Esophagus squamous epithelium (tissue), 4 donors: ENCODE measurements at regions not wholly inside any gene's neighbourhood (a gene's known extent, or its start where the extent isn't known, plus 50 kb on each side); places are given as distances from the start of the nearest gene placed in this dataset.

ENCODE experiments used
- CTCF ChIP-seq, 6 experiments: fragments of 450-650 bp in 4 of 6; fragments of 200-600 bp in 2 of 6; sonication (generic) in 2 of 6; IDR thresholded peaks; one replicate each; pipeline ENCODE4 v1.5.1; 2016 to 2019; ENCODE audit warnings: antibody characterized with exemption in 6 of 6, mild to moderate bottlenecking in 4 of 6, moderate library complexity in 4 of 6
- POLR2A ChIP-seq, 4 donors: fragments of 450-650 bp; IDR thresholded peaks; one replicate each; pipeline ENCODE4 v1.6.1; 2017; ENCODE audit warnings: antibody characterized with exemption in 4 of 4, mild to moderate bottlenecking in 4 of 4, moderate library complexity in 3 of 4

DNA sequence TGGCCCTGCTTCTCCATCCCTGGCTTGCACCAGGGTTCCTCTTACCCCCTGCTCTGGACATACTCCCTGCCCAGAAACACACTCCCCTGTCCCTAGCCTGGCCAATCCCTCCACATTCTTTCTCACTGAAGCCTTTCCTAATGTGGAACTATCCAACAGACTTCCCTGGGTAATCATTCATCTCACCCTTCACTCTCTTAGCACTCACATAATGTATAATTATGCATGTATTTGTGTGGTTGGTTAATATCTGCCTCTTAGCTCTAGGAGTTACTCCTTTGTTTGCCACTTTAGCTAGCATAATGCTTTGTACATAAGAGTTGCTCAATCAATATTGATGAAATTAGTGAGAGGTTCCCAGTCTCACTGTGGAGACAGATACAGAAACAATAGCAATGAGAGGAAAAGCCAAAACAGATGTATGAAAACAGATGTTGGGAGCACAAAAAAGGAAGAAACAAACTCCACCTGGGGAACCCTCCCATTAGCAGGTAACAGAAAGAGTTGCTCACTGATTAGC lies 76.9 kb upstream of the WARS2 start:
- TF ChIP-seq CTCF (IDR thresholded peaks at IDR 0.05) (no peak), POLR2A (IDR thresholded peaks at IDR 0.05) (no peak)
